Smooth muscle cell (in vitro differentiated cells): ENCODE measurements at regions not wholly inside any gene's neighbourhood (a gene's known extent, or its start where the extent isn't known, plus 50 kb on each side); places are given as distances from the start of the nearest gene placed in this dataset.

Source experiments
- DNase-seq: peaks from one replicate; lab custom pipeline; 2025; ENCODE audit not compliant: unreplicated experiment; lab: John Stamatoyannopoulos, UW
- H2AFZ ChIP-seq: fragments of 200-600 bp; sonication (generic); 2 replicates; pipeline ENCODE4 v1.6.0; 2016; ENCODE audit warnings: antibody characterized with exemption, low read depth, mild to moderate bottlenecking
- H3F3A ChIP-seq: fragments of 200-600 bp; sonication (generic); 2 replicates; pipeline ENCODE4 v1.6.0; 2017; ENCODE audit warnings: antibody characterized with exemption, low read depth
- H3K27ac ChIP-seq: fragments of 200-600 bp; sonication (generic); 2 replicates; pipeline ENCODE4 v1.5.1; 2016; ENCODE audit warnings: low read depth, mild to moderate bottlenecking
- H3K27me3 ChIP-seq: fragments of 200-600 bp; sonication (generic); 2 replicates; pipeline ENCODE4 v1.6.1; 2016; ENCODE audit warnings: low read depth, mild to moderate bottlenecking
- H3K36me3 ChIP-seq: fragments of 200-600 bp; sonication (generic); 2 replicates; pipeline ENCODE4 v1.5.1; 2016; ENCODE audit warnings: low read depth
- H3K4me1 ChIP-seq: fragments of 200-600 bp; sonication (generic); 2 replicates; pipeline ENCODE4 v1.5.1; 2016; ENCODE audit warnings: low read depth
- H3K4me2 ChIP-seq: fragments of 200-600 bp; sonication (generic); 2 replicates; pipeline ENCODE4 v1.6.0; 2016; ENCODE audit warnings: mild to moderate bottlenecking
- H3K4me3 ChIP-seq: fragments of 200-600 bp; sonication (generic); 2 replicates; pipeline ENCODE4 v1.5.1; 2016; ENCODE audit warnings: mild to moderate bottlenecking
- H3K79me2 ChIP-seq: fragments of 200-600 bp; sonication (generic); 2 replicates; pipeline ENCODE4 v1.6.0; 2016; ENCODE audit warnings: low read depth, mild to moderate bottlenecking
- H3K9ac ChIP-seq: fragments of 200-600 bp; sonication (generic); 2 replicates; pipeline ENCODE4 v1.6.0; 2016; ENCODE audit warnings: low read depth
- H3K9me3 ChIP-seq: fragments of 200-600 bp; sonication (generic); replicated peaks from 2 replicates; pipeline ENCODE4 v1.5.1; 2016; ENCODE audit warnings: low read depth
- H4K20me1 ChIP-seq: fragments of 200-600 bp; sonication (generic); 2 replicates; pipeline ENCODE4 v1.6.0; 2016; ENCODE audit warnings: low read depth
- CTCF ChIP-seq: fragments of 200-600 bp; sonication (generic); IDR thresholded peaks from 2 replicates; pipeline ENCODE4 v1.5.1; 2017; ENCODE audit warnings: borderline replicate concordance, mild to moderate bottlenecking, antibody characterized with exemption; ENCODE audit not compliant: insufficient read depth, poor library complexity, severe bottlenecking
- WGBS: methylation state at CpG from one replicate; pipeline ENCODE4 v1.1.7; 2016; ENCODE audit warnings: low lambda C conversion rate; 5-methylcytosine and 5-hydroxymethylcytosine counted together

- Histone ChIP-seq H3K79me2 (no peaks in the 10 kb centered on the region), H2AFZ (no peak overlapping the region), H3K36me3 (no peaks in the 10 kb centered on the region), H3K4me1 (no peaks in the 10 kb centered on the region), H3K4me2 (no peak overlapping the region), H3F3A (no peaks in the 10 kb centered on the region), H3K4me3 (no peak overlapping the region), H3K27me3 (no peaks in the 10 kb centered on the region), H3K9ac (no peak overlapping the region), H3K27ac (no peak overlapping the region), H4K20me1 (no peaks in the 10 kb centered on the region), H3K9me3 (no peaks in the 10 kb centered on the region)
- no peak for TF ChIP-seq CTCF
- no peak for DNase-seq
- 92% methylated on average over 7 of the region's 7 CpGs for WGBS
Measured at GRCh38 chr2:236963631-236964182, 122.0 kb upstream of the COPS8 start.

GRCh38 chr2:236964291-236964690, 121.4 kb upstream of the COPS8 start:
- TF ChIP-seq CTCF = no peak

GRCh38 chr2:236965021-236965840, 120.5 kb upstream of the COPS8 start:
- H2AFZ ChIP-seq = no peak overlapping the region

More at GRCh38 chr2:236964291-236964690, 121.4 kb upstream of the COPS8 start:
- Histone ChIP-seq H3K4me1 (no peaks in the 10 kb centered on the region), H3K4me3 (no peak overlapping the region), H2AFZ (no peak overlapping the region), H3K79me2 (no peaks in the 10 kb centered on the region), H3K36me3 (no peaks in the 10 kb centered on the region), H3K27me3 (no peaks in the 10 kb centered on the region), H3K4me2 (no peak overlapping the region), H3F3A (no peaks in the 10 kb centered on the region), H4K20me1 (no peaks in the 10 kb centered on the region), H3K27ac (no peak overlapping the region), H3K9me3 (no peaks in the 10 kb centered on the region), H3K9ac (no peak overlapping the region)
- WGBS = 67% methylated on average over 5 of the region's 5 CpGs
- no peak for DNase-seq

More at GRCh38 chr2:236965021-236965840, 120.5 kb upstream of the COPS8 start:
- Histone ChIP-seq H4K20me1 (no peaks in the 10 kb centered on the region), H3K27me3 (no peaks in the 10 kb centered on the region), H3K4me3 (no peak overlapping the region), H3K9ac (no peak overlapping the region), H3K36me3 (no peaks in the 10 kb centered on the region), H3K4me1 (no peaks in the 10 kb centered on the region), H3K79me2 (no peaks in the 10 kb centered on the region), H3K9me3 (no peaks in the 10 kb centered on the region), H3K4me2 (no peak overlapping the region), H3F3A (no peaks in the 10 kb centered on the region), H3K27ac (no peak overlapping the region)
- 83% methylated on average over 13 of the region's 13 CpGs for WGBS
- no peak for TF ChIP-seq CTCF
- no peak for DNase-seq
